ENCODE measurements at regions not wholly inside any gene's neighbourhood (a gene's known extent, or its start where the extent isn't known, plus 50 kb on each side); places are given as distances from the start of the nearest gene placed in this dataset.
"Not testable (repeated sequence)": the region's sequence is repeated elsewhere in the genome, so short reads cannot be mapped to it uniquely, and the experiment has no call there.

- DNase-seq (ENCODE audit: low spot score): not testable (repeated sequence)
These were observed 132.2 kb downstream of the NPIPB11 start for GRCh38 chr16:29274055-29275035.

DNA sequence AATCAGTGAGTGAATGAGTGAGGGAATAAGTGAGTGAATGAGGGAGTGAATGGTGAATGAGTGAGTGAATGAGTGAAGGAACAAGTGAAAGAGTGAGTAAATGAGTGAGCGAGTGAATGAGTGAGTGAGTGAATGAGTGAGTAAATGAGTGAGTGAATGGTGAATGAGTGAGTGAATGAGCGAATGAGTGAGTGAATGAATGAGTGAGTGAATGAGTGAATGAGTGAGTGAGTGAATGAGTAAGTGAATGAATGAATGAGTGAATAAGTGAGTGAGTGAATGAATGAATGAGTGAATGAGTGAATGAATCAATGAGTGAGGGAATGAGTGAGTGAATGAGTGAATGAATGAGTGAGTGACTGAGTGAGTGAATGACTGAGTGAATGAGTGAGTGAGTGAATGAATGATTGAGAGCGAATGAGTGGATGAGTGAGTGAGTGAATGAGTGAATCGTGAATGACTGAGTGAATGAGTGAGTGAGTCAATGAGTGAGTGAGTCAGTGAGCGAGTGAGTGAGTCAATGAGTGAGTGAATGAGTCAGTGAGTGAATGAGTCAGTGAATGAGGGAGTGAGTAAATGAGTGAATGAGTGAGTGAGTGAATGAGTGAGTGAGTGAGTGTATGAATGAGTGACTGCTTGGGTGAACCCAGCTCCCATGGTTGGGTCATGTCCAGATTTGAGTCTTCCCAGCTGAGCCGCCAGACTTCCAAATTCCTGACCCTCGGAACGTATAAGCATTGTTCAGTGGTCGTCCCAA lies 133.0 kb downstream of the NPIPB11 start:
- not testable (repeated sequence) for DNase-seq (ENCODE audit: low spot score)

GRCh38 chr16:29271721-29272675 lies 134.5 kb downstream of the NPIPB11 start:
- DNase-seq (ENCODE audit: low spot score): not testable (repeated sequence)

- DNase-seq (ENCODE audit: low spot score): not testable (repeated sequence)
These were observed 135.6 kb downstream of the NPIPB11 start for GRCh38 chr16:29270923-29271322.

- not testable (repeated sequence) for DNase-seq (ENCODE audit: low spot score)
These were observed 136.5 kb downstream of the NPIPB11 start for GRCh38 chr16:29270033-29270432.

DNA sequence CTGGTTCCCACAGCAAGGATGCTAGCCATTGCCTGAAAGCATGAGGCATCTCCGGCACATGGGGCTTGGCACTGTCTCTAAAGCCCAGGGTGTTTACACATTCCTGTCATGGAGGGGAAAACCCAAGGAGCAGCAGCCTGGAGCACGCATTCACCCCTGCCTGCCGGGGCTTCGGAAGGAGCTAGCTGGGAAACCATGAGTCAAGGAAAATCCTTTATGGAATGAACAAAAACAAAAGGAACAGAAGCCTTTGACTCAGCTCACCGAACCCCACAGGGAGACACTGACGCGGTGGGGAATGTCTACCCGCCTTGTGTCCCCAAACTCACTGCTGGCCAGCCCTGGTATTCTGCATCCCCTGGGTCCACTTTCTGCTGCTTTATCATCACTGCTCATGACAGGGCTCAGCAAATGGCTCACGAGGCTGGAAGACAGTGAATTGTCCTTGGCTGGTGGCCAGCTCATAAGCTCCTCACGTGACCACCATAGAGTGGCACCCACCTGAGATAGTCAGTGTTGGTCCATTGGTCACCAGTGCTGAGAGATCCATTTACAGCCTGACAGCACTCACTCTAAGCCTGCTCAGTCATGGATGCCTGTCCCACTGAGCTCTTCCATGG lies 137.2 kb downstream of the NPIPB11 start:
- not testable (repeated sequence) for DNase-seq (ENCODE audit: low spot score)

- not testable (repeated sequence) for DNase-seq (ENCODE audit: low spot score)
These were observed 137.7 kb downstream of the NPIPB11 start for GRCh38 chr16:29268785-29269191.

DNA sequence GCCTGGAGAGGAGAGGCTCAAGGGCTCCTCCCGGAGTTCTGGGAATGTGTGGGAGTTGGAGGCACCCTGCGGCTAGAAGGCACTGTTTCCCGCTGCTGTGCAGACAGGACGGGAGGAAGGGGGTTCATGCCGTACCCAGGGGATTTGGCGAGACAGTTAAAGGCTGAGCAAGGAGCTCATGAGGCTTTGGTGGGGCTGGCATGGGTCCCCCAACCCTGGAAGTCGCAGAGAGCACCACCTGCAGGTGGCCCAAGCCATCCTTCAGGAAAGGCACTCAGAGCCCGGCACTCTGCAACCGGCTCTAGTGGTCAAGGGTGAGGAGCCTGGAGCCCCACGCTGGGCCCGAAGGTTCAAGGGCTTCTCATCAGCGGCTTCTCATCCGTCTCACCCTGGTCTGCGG lies 138.2 kb downstream of the NPIPB11 start:
- DNase-seq (ENCODE audit: low spot score): not testable (repeated sequence)

DNA sequence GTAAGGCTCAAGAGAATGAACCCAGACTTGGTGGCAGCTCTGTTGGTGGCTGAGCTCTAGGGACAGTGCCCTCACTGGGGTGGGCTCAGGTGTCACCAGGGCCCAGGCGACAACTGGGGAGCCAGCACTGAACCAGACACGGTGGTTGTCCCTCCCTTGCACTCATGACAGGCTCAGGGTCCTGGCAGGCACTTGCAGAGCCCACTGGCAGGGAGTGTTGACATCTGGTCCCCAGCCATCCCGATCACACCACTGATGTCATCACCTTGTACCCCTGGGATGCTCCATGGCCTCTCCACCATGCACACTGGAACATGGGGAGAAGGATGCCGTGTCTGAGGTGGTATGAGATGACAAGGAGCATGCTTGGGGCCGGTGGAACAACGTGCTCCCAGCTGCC lies 138.6 kb downstream of the NPIPB11 start:
- not testable (repeated sequence) for DNase-seq (ENCODE audit: low spot score)

- DNase-seq (ENCODE audit: low spot score): not testable (repeated sequence)
These were observed 139.4 kb downstream of the NPIPB11 start for GRCh38 chr16:29267055-29267619.

DNA sequence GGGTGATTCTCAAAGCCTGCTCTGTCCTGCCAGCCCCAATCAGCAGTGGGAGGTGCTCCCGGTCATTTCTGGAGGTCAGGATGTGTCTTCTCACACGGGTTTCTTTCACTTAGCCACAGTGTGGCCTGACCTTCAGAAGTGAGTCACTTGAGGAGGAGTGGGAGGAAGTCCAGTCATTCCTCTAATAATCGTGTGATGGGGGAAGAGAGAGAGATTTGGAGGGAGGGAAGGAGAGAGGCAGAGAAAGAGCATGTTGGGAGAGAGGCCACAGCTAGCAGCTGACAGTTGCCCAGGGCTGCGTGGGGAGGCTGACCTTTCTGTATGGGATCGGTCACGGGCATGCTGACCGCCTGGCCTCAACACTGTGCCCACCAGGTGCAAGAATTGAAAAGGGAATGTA lies 139.9 kb downstream of the NPIPB11 start:
- not testable (repeated sequence) for DNase-seq (ENCODE audit: low spot score)

- DNase-seq (ENCODE audit: low spot score): not testable (repeated sequence)
These were observed 141.2 kb downstream of the NPIPB11 start for GRCh38 chr16:29265255-29265853.

DNA sequence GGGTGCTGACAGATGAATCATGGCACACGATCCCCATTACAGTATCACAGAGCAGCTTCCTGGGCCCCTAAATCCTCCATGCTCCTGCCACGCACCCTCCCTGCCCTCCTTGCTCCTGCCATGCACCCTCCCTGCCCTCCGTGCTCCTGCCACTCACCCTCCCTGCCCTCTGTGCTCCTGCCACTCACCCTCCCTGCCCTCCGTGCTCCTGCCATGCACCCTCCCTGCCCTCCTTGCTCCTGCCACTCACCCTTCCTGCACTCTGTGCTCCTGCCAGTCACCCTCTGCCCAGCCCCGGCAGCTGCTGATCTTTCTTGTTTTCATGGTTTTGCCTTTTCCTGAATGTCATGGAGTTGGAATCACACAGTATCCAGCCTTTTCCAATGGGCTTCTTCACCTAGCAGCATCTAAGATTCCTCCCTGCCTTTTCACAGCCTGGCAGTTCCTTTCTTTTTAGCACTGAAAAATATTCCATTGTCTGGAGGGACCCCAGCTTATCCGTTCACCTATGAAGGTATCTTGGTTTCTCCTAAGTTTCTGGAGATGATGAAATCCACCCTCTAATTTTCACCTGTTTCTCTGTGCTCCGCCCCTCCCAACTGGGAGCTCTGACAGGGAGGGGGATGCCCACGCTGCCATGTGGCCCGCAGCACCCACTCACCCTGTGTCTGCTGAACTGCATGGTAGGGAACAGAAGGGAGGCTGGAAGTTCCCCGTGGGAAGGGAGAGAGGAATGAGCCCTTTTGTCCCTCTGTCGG lies 142.3 kb downstream of the NPIPB11 start:
- not testable (repeated sequence) for DNase-seq (ENCODE audit: low spot score)

- not testable (repeated sequence) for DNase-seq (ENCODE audit: low spot score)
These were observed 143.8 kb downstream of the NPIPB11 start for GRCh38 chr16:29262725-29263124.

DNA sequence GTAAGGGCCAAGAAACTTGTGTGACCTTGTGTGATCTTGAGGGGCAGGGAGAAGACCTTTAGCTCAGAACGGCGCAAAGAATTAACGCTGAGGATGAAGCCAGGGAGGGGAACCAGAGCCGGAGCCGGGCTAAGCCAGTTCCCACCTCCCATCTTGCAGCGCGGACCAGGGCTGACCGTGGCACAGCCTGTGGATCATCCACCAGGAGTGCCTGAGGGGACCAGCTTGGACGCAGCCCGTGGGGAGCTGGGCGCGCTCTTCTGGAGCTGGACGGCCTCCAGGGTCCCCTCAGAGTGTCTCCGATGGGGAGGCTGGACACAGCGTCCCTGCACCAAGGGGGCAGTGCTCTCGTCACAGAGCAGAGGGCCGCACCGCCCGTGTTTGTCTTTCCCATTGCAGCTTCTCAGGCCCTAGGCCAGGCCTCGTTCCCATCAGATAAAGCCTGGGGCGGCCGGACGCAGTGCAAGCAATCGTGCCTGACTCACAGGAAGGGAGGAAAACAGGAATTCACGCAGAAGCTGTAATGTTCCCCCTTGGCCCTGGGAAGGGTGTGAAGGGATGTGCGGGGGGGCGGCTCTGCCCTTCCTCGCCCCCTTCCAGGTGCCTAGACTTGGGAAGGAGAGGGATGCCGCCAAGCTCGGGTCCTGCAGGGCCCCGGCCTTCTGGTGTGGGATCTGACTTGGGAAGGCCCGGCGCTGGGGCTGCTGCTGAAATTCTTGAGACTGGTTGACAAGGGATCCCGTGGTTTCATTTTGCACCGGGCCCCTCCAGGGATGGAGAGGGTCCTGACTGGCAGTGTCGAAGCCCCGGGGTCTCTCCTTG lies 144.9 kb downstream of the NPIPB11 start:
- not testable (repeated sequence) for DNase-seq (ENCODE audit: low spot score)

- not testable (repeated sequence) for DNase-seq (ENCODE audit: low spot score)
These were observed 145.7 kb downstream of the NPIPB11 start for GRCh38 chr16:29260683-29261426.

DNA sequence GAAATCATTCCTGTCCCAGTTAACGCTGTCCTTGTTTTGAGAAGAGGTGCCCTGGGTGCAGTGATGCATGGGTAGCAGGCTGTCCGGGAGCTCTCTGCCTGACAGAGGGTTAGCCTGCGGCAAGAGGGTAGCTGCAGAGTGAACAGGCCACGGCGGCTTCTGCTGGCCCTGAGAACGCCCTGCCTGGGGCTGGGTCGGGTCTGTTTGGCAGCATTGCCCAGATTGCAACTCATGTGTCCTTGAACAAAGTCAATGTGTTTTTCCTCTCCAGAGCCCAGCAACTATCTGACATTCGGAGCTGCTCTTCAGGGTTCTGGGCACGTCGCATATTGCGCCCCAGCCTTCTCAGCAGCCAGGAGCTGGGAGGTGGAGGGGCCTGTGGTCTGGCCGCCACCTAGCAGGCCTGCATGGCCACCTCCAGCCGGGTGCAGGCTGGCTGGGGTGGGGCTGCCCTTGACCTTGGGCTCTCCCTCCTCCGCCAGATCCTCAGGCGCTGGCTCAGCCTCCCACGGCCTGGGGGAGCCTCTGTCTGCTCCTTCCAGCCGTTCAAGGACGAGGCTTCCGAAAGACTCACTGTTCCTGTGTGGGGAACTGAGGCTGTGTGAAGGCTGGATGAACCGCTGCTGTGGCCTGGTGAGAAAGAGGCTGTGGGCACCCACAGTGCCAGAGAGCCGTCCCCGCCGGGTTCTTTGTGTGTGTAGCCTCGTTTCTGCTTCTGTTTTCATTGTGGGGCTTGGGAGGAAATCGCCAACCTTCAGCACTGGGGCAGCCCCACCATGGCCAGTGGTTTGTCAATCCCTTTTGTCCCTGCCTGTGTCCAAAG lies 146.7 kb downstream of the NPIPB11 start:
- not testable (repeated sequence) for DNase-seq (ENCODE audit: low spot score)
